Naive B cell (primary cell): ENCODE measurements at regions not wholly inside any gene's neighbourhood (a gene's known extent, or its start where the extent isn't known, plus 50 kb on each side); places are given as distances from the start of the nearest gene placed in this dataset.
"Not testable (repeated sequence)": the region's sequence is repeated elsewhere in the genome, so short reads cannot be mapped to it uniquely, and the experiment has no call there.

Source experiments
- ATAC-seq, 2 donors: fragments of 150-1000 bp; cut with Tn5 transposase; 2 replicates each; pipeline ENCODE4 v1.10.0; 2021; ENCODE audit warnings: low read depth in 2 of 2, mild to moderate bottlenecking in 2 of 2, moderate library complexity in 2 of 2
- DNase-seq: peaks from one replicate; pipeline ENCODE4 v3.0.0; 2022
- H3K27ac Mint-ChIP-seq, 6 donors: one replicate each; pipeline ENCODE4 v1.8.0; 2020 to 2022; ENCODE audit warnings: mild to moderate bottlenecking in 6 of 6, mixed read lengths in 6 of 6, moderate library complexity in 5 of 6, inconsistent platforms in 2 of 6
- H3K27me3 Mint-ChIP-seq, 3 donors: one replicate each; pipeline ENCODE4 v1.8.0; 2021 to 2022; ENCODE audit warnings: mixed read lengths in 3 of 3, mild to moderate bottlenecking in 1 of 3
- H3K36me3 Mint-ChIP-seq, 2 donors: one replicate each; pipeline ENCODE4 v1.8.0; 2020 to 2022; ENCODE audit warnings: mixed read lengths in 2 of 2, inconsistent platforms in 1 of 2, mild to moderate bottlenecking in 1 of 2
- H3K4me1 Mint-ChIP-seq, 3 donors: one replicate each; pipeline ENCODE4 v1.8.0; 2020 to 2022; ENCODE audit warnings: mixed read lengths in 3 of 3, inconsistent platforms in 1 of 3, mild to moderate bottlenecking in 1 of 3, moderate library complexity in 1 of 3
- H3K4me3 Mint-ChIP-seq, 8 donors: one replicate each; pipeline ENCODE4 v1.8.0; 2020 to 2022; ENCODE audit warnings: mild to moderate bottlenecking in 8 of 8, mixed read lengths in 8 of 8, moderate library complexity in 8 of 8, inconsistent platforms in 2 of 8
- H3K9me3 Mint-ChIP-seq, 7 donors: one replicate each; pipeline ENCODE4 v1.8.0; 2020 to 2022; ENCODE audit warnings: mixed read lengths in 7 of 7, mild to moderate bottlenecking in 5 of 7, inconsistent platforms in 2 of 7, moderate library complexity in 1 of 7

DNA sequence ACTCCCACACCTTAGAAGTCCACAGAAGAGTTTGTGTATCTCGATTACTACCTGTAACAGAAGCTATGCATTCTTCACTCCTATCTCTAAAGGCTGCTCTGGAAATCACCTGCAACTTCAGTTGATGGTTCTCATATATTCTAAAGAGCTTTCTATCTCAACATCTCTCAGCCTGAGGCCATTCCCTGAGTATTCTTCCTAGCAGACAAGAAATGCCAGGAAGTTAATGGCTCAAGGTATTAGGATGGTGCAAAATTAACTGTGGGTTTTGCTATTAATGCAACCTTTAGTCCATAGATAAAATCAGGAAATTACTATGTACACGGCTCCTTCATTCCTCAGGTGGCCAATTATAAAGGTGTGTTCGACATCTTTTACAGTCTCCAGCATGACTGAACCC lies 290.1 kb downstream of the ZNF716 start:
- DNase-seq, H3K4me1 Mint-ChIP-seq, ATAC-seq, H3K4me3 Mint-ChIP-seq, H3K27me3 Mint-ChIP-seq, H3K36me3 Mint-ChIP-seq: not testable (repeated sequence)
- H3K27ac Mint-ChIP-seq = peak overlapping the region in 1 of 6 donors; percentile 40
- peaks cover 0 to 13% (median 7%) of the 10 kb centered on the region in 7 donors for H3K9me3 Mint-ChIP-seq

DNA sequence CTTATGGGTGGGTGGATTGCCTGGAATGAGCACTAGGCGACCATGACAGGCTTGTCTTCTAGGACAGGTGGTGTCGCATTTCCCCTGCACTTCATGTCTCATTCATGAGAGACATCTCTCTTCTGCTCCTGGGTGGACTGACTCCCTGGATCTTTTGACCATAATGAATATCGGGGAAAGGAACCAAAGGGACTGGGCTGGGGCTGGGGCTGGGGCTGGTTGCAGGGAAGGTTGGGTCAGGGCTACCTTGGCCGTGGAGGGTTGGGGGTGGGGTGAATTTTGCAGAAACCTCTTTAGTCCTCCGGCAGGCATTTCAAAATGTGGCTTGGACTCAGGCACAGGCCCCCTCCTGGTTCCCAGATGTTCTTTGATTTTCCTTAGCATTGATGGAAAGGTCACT lies 319.2 kb downstream of the ZNF716 start:
- H3K9me3 Mint-ChIP-seq = peaks cover 17 to 33% (median 28%) of the 10 kb centered on the region in 7 donors
- no peaks in the 10 kb centered on the region for H3K27me3 Mint-ChIP-seq
- ATAC-seq (no peak), DNase-seq (no peak)
- no peak overlapping the region for H3K4me3 Mint-ChIP-seq
- peaks cover 0 to 21% of the 10 kb centered on the region in 2 donors for H3K36me3 Mint-ChIP-seq
- no peaks in the 10 kb centered on the region for H3K4me1 Mint-ChIP-seq
- H3K27ac Mint-ChIP-seq = no peak overlapping the region

GRCh38 chr7:57769958-57770357 lies 320.0 kb downstream of the ZNF716 start:
- no peaks in the 10 kb centered on the region for H3K4me1 Mint-ChIP-seq
- no peak for ATAC-seq
- no peaks in the 10 kb centered on the region for H3K27me3 Mint-ChIP-seq
- H3K4me3 Mint-ChIP-seq = no peak overlapping the region
- no peak overlapping the region for H3K27ac Mint-ChIP-seq
- H3K9me3 Mint-ChIP-seq = peaks cover 18 to 35% (median 27%) of the 10 kb centered on the region in 7 donors
- H3K36me3 Mint-ChIP-seq = peaks cover 0 to 25% of the 10 kb centered on the region in 2 donors
- DNase-seq = no peak

DNA sequence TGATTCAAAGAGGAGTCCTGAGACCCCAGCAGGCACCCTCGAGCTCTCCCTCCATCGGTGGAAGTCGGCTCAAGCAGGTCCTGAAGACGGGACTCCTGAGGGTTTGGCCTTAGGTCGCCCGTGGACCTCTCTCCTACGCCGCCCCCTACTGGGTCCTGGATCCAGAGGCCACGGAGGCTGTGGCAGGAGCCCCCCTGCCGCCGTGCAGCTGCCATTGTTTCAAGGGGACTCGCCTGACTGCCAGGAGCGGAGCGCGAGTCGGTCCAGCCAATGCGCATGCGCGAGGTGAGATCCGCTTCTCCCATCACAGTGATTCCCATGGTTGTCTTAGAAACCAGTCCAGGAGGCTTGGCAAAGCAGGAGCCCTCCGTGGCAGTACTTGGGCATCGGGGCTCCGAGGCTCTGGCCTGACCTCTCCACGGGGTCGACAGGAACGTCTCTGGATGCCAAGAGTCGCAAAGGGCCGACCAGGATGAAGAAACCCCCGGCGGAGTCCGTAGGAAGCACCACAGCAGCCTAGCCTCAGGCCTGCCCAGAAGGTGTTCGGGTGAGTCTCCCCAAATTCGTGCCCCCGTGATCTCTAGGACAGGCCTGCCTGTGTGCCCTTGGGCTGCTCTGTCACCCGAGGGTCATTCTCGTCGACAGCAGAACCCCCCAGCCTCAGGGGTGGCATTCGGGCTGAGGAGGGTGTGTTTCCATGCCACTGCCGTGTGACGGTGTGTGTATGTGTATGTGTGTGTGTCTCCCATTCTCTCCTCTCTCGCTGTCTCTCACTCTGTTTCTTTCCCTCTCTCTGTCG lies 322.3 kb downstream of the ZNF716 start:
- Mint-ChIP-seq H3K36me3 (peaks cover 0 to 34% of the 10 kb centered on the region in 2 donors), H3K4me3 (no peak overlapping the region), H3K27me3 (no peaks in the 10 kb centered on the region), H3K27ac (peak overlapping the region in 1 of 6 donors; percentile 77), H3K4me1 (no peaks in the 10 kb centered on the region), H3K9me3 (peaks cover 23 to 41% (median 31%) of the 10 kb centered on the region in 7 donors)
- ATAC-seq (no peak), DNase-seq (no peak)

DNA sequence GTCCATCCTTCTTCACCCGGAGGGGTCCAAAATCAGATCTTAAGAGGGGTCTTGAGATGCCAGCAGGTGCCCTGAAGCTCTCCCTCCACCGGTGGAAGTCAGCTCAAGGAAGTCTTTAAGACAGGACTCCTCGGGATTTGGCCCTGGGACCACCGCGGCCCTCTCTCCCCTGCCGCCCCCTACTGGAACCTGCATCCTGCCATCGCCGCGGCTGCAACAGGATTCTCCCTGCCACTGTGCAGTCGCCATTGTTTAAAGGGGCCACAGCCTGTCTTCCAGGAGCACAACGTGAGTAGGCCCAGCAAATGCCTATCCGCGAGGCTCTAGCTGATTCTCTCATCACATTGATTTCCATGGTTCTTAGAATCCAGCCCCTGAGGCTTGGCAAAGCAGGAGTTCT lies 324.3 kb downstream of the ZNF716 start:
- no peak for DNase-seq
- ATAC-seq = no peak
- Mint-ChIP-seq H3K4me3 (peak overlapping the region in 1 of 8 donors; percentile 15), H3K27ac (no peak overlapping the region), H3K27me3 (no peaks in the 10 kb centered on the region), H3K36me3 (peaks cover 0 to 37% of the 10 kb centered on the region in 2 donors), H3K4me1 (no peaks in the 10 kb centered on the region), H3K9me3 (peaks cover 25 to 48% (median 33%) of the 10 kb centered on the region in 7 donors)

DNA sequence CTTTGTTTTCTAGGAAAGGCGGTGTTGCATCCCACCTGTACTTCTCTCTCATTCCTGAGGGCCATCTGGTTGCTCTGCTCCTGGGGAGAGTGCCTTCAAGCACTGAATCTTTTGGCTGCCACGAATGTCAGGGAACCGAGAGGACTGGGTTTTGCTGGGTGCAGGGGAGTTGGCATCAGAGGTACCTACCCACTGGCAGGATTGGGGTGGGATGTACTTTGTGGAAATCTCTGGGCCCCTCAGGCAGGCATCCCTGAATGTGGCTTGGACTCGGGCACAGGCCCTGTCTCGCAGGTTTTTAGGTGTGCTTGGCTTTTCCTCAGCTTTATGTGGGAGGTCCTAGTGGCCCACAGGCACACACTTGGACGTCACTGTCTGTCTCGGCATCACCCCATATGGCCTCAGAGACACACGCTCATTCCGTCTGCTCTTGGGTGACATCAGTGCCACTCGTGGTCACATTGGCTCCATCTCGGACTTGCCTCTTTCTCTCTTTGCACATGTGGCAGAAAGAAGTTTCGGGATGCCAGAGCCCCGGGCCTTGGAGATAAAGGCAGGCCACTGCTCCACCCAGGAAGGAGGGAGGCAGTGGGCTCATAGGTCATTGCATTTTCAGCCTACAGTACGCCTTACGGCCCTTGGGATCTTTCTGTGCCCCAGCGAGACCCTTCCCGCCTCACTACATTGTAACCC lies 325.6 kb downstream of the ZNF716 start:
- no peak for DNase-seq
- H3K9me3 Mint-ChIP-seq = peaks cover 28 to 47% (median 35%) of the 10 kb centered on the region in 7 donors
- H3K4me1 Mint-ChIP-seq = no peaks in the 10 kb centered on the region

DNA sequence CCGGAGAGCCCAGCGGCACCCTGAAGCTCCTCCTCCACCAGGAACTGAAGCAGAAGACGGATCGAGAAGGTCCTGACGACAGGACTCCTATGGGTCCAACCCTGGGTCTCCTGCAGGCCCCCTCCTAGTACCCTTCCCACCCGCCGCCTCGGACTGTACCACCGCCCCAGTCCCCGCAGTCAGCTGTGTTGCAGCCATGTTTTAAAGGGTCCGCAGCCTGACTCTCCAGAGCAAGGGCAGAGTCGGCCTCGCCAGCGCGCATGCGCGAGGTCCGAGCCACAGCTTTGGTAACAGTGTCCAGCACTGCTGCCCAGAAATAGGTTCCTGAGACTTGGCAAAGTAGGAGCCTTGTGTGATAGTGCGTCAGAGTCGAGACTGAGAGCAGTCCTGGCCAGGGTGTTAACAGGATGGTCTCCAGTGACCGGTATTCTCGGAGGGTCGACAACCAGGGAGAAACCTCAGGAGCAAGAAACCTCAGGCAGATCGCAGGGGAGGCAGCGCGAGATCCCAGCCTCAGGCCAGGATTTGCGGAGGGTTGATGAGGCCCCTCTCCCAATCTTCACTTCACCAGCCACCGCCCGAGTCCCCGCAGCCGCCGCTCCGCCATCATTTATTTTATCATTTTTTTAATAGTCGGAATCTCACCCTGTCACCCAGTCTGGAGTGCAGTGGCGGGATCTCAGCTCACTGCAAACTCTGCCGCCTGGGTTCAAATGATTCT lies 326.3 kb downstream of the ZNF716 start:
- Mint-ChIP-seq H3K36me3 (peaks cover 0 to 29% of the 10 kb centered on the region in 2 donors), H3K9me3 (peaks cover 23 to 39% (median 30%) of the 10 kb centered on the region in 7 donors)
- not testable (repeated sequence) for H3K4me3 Mint-ChIP-seq, DNase-seq, H3K4me1 Mint-ChIP-seq, ATAC-seq, H3K27ac Mint-ChIP-seq, H3K27me3 Mint-ChIP-seq

More for the DNA sequence above, 325.6 kb downstream of the ZNF716 start:
- H3K27ac Mint-ChIP-seq = no peak overlapping the region
- H3K36me3 Mint-ChIP-seq = peaks cover 0 to 33% of the 10 kb centered on the region in 2 donors
- no peak for ATAC-seq
- H3K27me3 Mint-ChIP-seq = no peaks in the 10 kb centered on the region
- peak overlapping the region in 1 of 8 donors; percentile 12 for H3K4me3 Mint-ChIP-seq

- Mint-ChIP-seq H3K9me3 (peaks cover 7 to 17% (median 11%) of the 10 kb centered on the region in 7 donors), H3K4me1 (no peaks in the 10 kb centered on the region), H3K4me3 (no peak overlapping the region), H3K36me3 (no peaks in the 10 kb centered on the region), H3K27me3 (no peaks in the 10 kb centered on the region), H3K27ac (no peak overlapping the region)
- ATAC-seq = no peak
- DNase-seq = no peak
Observed at GRCh38 chr7:57789130-57789529, 339.2 kb downstream of the ZNF716 start.

- Mint-ChIP-seq H3K9me3 (peaks cover 18 to 36% (median 29%) of the 10 kb centered on the region in 7 donors), H3K27ac (no peak overlapping the region), H3K36me3 (peaks cover 0 to 15% of the 10 kb centered on the region in 2 donors), H3K4me3 (no peak overlapping the region), H3K27me3 (no peaks in the 10 kb centered on the region), H3K4me1 (no peaks in the 10 kb centered on the region)
- DNase-seq (no peak), ATAC-seq (no peak)
Observed at GRCh38 chr7:57819491-57819981, 369.6 kb downstream of the ZNF716 start.

GRCh38 chr7:57820477-57820876 lies 370.5 kb downstream of the ZNF716 start:
- DNase-seq = no peak
- H3K4me3 Mint-ChIP-seq = peak overlapping the region in 1 of 8 donors; percentile 63
- ATAC-seq = no peak
- H3K9me3 Mint-ChIP-seq = peaks cover 18 to 33% (median 32%) of the 10 kb centered on the region in 7 donors
- no peak overlapping the region for H3K27ac Mint-ChIP-seq
- peaks cover 0 to 15% of the 10 kb centered on the region in 2 donors for H3K36me3 Mint-ChIP-seq
- H3K4me1 Mint-ChIP-seq = no peaks in the 10 kb centered on the region
- no peaks in the 10 kb centered on the region for H3K27me3 Mint-ChIP-seq

- Mint-ChIP-seq H3K9me3 (peaks cover 18 to 32% (median 27%) of the 10 kb centered on the region in 7 donors), H3K27ac (no peak overlapping the region), H3K27me3 (no peaks in the 10 kb centered on the region), H3K4me3 (no peak overlapping the region), H3K4me1 (no peaks in the 10 kb centered on the region), H3K36me3 (peaks cover 0 to 15% of the 10 kb centered on the region in 2 donors)
- no peak for ATAC-seq
- DNase-seq = no peak
Observed at GRCh38 chr7:57821438-57822382, 371.7 kb downstream of the ZNF716 start.

DNA sequence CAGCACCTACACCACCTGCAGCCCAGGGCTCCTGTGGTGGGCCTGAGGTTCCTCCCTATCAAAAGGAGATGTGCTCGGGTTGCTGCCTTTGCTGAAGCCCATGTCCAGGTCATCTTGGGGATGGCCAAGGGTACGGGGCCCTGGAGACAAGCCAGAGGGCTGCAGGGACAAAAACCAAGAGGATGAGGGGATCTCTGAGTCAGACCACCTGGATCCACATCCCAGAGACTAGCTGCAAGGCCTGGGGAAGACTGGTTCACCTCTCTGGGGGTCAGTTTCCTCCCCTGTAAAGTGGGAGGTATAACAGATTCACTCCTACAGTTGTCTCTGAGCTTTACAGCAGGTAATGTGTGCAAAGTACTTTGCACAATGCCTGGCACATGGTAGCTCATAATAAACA lies 376.6 kb downstream of the ZNF716 start:
- not testable (repeated sequence) for ATAC-seq
- peaks cover 8 to 16% (median 14%) of the 10 kb centered on the region in 7 donors for H3K9me3 Mint-ChIP-seq

More for the DNA sequence above, 376.6 kb downstream of the ZNF716 start:
- H3K4me1 Mint-ChIP-seq, H3K4me3 Mint-ChIP-seq, H3K27me3 Mint-ChIP-seq, H3K27ac Mint-ChIP-seq, DNase-seq: not testable (repeated sequence)
- H3K36me3 Mint-ChIP-seq = peaks cover 0 to 15% of the 10 kb centered on the region in 2 donors
